GM12892 (cell line): ENCODE measurements at regions not wholly inside any gene's neighbourhood (a gene's known extent, or its start where the extent isn't known, plus 50 kb on each side); places are given as distances from the start of the nearest gene placed in this dataset.
"Not testable (repeated sequence)": the region's sequence is repeated elsewhere in the genome, so short reads cannot be mapped to it uniquely, and the experiment has no call there.

ENCODE experiments used
- POLR2A ChIP-seq: IDR thresholded peaks from 2 replicates; pipeline ENCODE4 v1.6.1; 2011; ENCODE audit warnings: low read depth, low read length, control low read depth
- POLR2AphosphoS5 ChIP-seq: IDR thresholded peaks from 2 replicates; pipeline ENCODE4 v1.6.1; 2011; ENCODE audit warnings: low read depth, low read length, control low read depth

- TF ChIP-seq POLR2A, POLR2AphosphoS5: not testable (repeated sequence)
These were observed 600.1 kb downstream of the PRR16 start for GRCh38 chr5:121064241-121064640.
